Inflammatory macrophage treated with lipopolysaccharide for 1 hour (primary cell): ENCODE measurements at regions not wholly inside any gene's neighbourhood (a gene's known extent, or its start where the extent isn't known, plus 50 kb on each side); places are given as distances from the start of the nearest gene placed in this dataset.
"Not testable (repeated sequence)": the region's sequence is repeated elsewhere in the genome, so short reads cannot be mapped to it uniquely, and the experiment has no call there.

Source experiments
- DNase-seq, 2 donors: peaks; one replicate each; pipeline ENCODE4 v3.0.0-alpha.2; 2020 to 2022

DNA sequence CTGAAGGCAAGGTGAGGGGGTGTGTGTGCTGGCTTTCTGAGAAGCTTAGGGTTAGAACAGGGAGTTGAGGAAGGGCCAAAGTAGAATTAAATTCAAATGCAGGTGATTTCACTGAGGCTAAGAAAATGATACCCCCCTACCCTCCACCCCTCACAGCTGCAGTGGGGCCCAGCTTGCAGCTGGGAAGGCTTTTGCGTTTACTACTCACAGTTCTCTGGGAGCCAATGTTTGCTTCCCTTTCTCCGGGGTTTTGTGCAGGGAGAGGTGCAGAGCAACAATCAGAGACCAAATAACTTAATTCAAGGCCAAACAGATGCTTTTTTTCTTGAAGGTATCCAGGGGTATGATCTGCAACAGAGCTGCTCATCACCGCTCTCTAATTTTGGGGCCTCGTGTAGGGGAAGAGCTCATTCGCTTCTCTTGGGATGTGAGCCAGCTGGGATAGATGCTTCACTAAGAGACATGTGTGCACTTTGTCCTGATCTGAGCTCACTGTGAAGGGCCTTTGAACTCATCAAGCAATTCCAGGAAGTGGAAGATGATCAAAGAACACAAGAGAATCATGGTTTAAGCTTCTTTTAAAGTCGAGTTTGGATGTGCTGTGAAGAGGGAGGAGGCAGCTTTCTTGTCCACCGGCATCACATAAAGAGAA lies 122.7 kb upstream of the C1GALT1C1 start:
- DNase-seq, result no peak

DNA sequence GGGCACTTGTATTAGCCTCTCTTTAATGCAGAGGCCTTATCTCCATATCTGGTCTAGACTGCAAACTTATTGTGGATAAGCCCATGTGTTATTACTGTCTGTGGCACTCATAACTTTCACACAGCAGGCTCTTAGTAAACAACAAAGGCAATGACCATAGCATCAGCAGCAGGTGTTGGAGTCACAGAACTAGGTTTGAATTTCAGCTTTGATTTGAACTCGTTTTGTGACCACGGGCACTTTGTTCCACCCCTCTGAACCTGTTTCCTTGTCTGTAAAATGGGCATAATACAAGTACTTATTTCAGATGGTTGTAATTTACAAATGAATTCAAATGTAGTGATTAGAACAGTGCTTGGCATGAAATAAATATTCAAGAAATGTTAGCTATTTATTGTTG lies 121.8 kb upstream of the C1GALT1C1 start:
- DNase-seq, result no peak

GRCh38 chrX:120750381-120750780 lies 120.5 kb upstream of the C1GALT1C1 start:
- DNase-seq, result no peak

DNA sequence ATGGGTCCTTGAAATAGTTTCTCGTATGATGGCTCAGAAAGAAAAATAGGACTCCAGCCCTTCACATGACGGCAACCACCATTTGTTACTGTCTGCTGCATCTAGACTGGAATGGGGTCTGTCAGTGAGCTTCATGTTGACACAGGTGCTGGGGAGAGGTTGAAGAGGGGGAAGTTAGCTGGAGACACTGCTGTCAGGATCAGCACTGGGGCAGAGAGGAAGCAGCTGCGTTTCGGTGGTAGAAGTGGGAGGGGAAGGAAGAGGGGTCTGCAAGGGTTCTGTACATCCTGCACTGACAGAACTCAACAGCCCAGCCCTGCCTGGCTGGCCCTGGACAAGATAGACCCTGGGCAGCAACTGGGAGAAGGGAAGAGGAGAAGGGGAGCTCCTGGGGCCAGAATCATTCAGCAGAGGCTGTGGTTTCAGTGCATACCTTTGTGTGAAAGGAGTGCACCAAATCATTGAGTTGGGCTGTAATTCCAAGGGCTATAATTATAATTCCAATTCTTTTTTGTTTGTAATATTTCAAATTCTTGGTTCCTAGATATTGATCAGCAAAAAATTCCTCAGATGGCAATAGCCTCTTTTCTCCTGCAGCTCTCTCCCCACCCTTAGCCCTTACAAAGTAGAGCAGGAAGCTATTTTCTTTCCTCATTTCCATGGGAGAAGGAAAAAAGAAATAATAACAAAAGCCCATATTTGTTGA lies 119.4 kb upstream of the C1GALT1C1 start:
- DNase-seq, result no peak

DNA sequence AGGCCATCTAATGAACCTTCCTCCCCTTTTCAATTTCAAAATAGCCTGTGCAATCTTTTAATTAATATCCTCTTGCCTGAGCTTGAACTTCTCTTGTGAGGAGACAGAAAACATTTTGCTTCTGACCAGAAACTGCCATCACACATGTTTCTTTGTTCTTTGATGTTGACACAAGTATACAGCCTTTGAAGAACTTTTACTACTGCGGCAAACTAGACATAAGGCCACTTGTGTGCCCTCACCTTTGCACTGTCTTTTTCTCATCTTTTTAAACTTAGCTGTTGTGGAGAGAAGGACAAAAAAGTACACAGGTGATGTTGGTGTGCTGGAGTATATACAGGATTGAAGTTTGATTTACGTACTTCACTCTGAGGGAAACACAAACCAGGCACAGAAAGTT lies 116.3 kb upstream of the C1GALT1C1 start:
- DNase-seq, result no peak

GRCh38 chrX:120742946-120743665 lies 113.3 kb upstream of the C1GALT1C1 start:
- DNase-seq, result no peak

DNA sequence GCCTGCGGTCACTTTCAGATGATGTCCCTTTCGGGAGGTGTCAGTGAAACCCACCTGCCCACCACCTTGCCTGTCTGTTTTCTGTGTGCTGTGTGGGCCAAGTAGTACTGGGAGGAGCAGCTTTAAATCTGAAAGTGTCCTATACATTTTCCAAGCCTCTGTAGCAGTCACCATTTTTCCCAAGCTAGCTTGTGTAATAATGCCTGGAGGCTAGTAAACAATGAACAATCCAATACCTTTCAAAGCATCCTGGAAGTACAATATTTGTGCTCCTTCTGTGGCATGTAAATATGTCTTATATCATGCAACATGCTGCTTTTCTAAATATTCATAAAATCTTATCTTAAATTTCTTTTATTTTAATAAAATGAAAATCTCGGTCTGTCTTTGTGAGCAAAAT lies 111.6 kb upstream of the C1GALT1C1 start:
- no peak for DNase-seq

DNA sequence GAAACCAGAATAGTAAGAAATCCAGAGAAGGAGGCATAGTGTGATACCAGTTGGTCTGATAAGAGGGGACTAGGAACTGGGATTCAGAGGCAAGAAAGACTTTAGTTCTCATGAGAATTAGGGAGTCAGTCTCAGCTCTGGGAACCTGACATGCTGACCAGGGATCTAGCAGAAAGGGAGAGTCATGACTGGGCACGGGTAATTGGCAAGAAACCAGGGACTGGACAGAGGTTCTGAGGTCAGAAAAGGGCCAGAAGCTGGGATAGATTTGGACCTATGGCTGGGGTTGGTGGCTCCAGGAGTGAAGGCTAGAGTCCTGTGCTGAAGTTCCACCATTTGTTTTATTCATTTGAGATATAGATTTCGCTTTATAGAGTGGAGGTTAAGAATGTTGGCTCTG lies 110.2 kb upstream of the C1GALT1C1 start:
- DNase-seq, result no peak

DNA sequence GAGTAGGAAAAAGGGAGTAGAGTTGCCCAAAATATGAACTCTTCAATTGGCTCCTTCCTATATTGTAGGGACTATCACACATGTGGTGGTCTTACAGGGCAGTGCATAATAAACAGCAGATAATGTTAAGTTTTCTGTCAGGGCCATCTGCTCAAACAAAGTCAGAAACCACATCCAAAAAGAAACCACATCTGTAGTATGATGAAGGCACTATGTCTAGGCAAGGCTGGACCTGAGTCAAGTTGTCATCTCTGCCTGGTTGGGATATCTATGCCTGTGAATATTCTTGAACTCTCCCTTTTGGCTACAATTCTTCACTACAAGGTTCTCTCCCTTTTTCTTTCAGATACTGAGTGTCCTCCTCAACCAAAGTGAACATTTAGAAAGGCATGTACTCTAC lies 109.4 kb upstream of the C1GALT1C1 start:
- no peak for DNase-seq

- DNase-seq, result no peak
These were observed 107.1 kb upstream of the C1GALT1C1 start for GRCh38 chrX:120736989-120737388.

DNA sequence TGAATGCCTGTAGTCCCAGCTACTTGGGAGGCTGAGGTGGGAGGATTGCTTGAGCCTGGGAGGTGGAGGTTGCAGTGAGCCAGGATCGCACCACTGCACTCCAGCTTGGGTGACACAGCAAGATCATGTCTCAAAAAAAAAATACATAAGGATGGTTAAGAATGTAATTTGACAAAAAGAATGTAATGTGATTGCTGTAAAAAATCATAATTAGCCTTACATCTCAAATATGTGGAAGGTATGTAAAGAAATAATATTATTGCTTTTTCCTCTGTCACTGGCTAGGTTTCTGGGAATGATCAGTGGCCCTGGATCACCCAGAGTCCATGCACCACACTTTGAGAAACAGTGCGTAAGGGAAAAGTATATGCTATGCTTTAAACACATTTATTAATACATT lies 106.1 kb upstream of the C1GALT1C1 start:
- no peak for DNase-seq

DNA sequence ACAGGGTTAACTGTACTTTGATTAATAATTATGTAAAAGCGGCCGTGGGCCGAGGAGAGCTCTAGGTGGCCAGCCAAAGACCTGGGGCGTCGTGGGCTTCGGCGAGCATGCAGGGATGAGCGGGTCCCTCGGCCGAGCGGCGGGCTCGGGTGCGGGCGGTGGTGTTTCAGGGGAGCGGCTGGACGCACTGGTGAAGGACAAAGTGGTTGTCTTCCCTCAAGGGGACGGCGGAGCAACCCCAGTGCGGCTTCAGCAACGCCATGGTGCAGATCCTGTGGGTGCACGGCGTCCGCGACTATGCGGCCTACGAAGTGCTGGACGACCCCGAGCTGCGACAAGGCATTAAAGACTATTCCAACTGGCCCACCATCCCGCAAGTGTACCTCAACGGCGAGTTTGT lies 103.0 kb upstream of the C1GALT1C1 start:
- DNase-seq, result no peak

- DNase-seq, result no peak
These were observed 102.6 kb upstream of the C1GALT1C1 start for GRCh38 chrX:120732461-120732860.

DNA sequence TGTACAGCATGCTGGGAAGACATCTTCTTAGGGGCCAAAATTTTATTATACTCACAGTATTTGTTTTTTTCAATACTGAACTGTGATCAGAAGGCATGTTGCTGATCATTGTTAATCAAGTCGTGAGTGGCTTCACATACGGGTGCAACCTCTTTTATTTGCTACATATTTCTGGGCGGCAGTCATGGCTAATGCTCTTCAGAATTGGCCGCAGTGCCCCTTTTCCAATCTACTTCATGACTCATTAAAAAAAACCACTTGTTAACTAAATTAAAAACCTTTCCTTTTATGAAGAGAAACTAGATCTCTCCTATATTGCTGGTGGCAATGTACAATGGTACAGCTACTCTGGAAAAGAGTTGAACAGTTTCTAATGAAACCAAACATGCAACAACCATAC lies 101.5 kb upstream of the C1GALT1C1 start:
- DNase-seq, result no peak

GRCh38 chrX:120729506-120730255 lies 99.8 kb upstream of the C1GALT1C1 start:
- DNase-seq, result not testable (repeated sequence)

DNA sequence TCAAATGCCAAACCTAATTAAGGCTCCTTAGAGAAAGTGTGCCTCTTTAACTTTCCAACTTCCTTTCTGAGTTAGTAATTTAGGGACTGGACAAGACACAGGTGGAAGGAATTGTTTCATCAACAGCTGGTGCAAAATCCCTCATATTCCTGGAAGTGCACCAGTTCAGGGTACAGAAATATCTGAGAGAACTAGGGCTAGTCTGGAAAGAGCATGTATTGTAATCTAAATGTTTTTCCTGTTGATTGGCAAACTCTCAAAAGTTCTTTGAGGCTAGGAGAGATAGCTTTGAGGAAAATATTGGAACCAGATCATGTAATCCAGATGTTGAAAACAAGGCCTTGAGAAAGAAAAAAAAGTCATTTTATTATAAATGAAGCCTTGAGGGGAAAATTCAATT lies 98.1 kb upstream of the C1GALT1C1 start:
- no peak for DNase-seq

- DNase-seq, result no peak
These were observed 97.6 kb upstream of the C1GALT1C1 start for GRCh38 chrX:120727452-120727851.

DNA sequence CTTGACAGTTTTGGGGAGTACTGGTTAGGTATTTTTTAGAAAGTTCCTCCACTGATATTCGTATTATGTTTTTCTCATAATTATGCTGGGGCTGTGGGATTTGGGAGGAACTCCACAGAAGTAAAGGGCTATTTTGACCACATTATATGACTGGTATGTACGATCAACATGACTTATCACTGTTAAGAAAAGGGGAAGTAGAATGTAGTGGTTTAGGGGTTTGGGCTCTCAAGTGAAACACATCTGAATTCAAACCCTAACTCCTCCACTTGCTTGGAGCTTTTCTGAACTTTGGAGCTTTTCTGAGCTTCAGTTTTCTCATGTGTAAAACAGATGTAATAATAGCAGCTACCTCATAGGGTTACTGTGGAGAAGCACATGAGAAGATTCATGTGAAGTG lies 96.4 kb upstream of the C1GALT1C1 start:
- no peak for DNase-seq

GRCh38 chrX:120725874-120726273 lies 96.0 kb upstream of the C1GALT1C1 start:
- DNase-seq, result no peak

- DNase-seq, result no peak
These were observed 89.8 kb upstream of the C1GALT1C1 start for GRCh38 chrX:120719622-120720021.

DNA sequence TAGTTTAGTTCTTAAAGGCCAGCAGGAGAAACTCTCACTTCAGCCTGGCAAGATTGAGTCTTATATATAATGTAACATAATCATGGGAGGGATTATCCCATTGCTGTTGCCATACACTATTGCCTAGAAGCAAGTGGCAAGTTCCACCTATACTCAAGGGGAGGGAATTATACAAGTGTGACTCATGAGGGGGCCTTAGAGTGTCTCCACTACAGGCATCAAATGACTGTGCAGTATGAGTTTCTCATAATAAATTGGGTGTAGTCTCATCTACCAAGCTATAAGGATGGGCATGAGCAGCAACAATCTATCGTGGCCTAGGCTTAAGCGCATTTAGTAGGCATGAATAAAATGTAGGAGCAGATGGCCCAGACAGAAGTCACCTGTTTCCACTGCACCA lies 89.1 kb upstream of the C1GALT1C1 start:
- DNase-seq, result no peak

GRCh38 chrX:120702337-120702736 lies 72.5 kb upstream of the C1GALT1C1 start:
- not testable (repeated sequence) for DNase-seq

- DNase-seq, result peak in 1 of 2 donors; percentile 10
These were observed 67.2 kb upstream of the C1GALT1C1 start for GRCh38 chrX:120697053-120697452.
